Transverse colon (tissue), 4 donors: ENCODE measurements at regions not wholly inside any gene's neighbourhood (a gene's known extent, or its start where the extent isn't known, plus 50 kb on each side); places are given as distances from the start of the nearest gene placed in this dataset.

Experiments
- CTCF ChIP-seq, 5 experiments: fragments of 200-600 bp in 3 of 5; fragments of 450-650 bp in 2 of 5; sonication (generic) in 3 of 5; IDR thresholded peaks; 1 replicate in 2 of 5; 2 replicates in 3 of 5; pipeline ENCODE4 v1.5.1; 2016 to 2017; ENCODE audit warnings: antibody characterized with exemption in 5 of 5, inconsistent platforms in 3 of 5, mild to moderate bottlenecking in 2 of 5, moderate library complexity in 1 of 5
- EP300 ChIP-seq: sonication (generic); formaldehyde crosslinking; IDR thresholded peaks from one replicate; pipeline ENCODE4 v1.6.1; 2017; ENCODE audit warnings: antibody characterized with exemption, low read depth
- POLR2A ChIP-seq: fragments of 450-650 bp; IDR thresholded peaks from one replicate; pipeline ENCODE4 v1.6.1; 2016; ENCODE audit warnings: antibody characterized with exemption, mild to moderate bottlenecking, moderate library complexity
- POLR2AphosphoS5 ChIP-seq, 3 donors: sonication (generic); formaldehyde crosslinking; IDR thresholded peaks; one replicate each; pipeline ENCODE4 v1.6.1; 2016; ENCODE audit warnings: antibody characterized with exemption in 3 of 3

GRCh38 chr9:87089929-87090328 is 142.6 kb upstream of the GAS1 start:
- TF ChIP-seq CTCF (IDR thresholded peaks at IDR 0.05), result no peak
- no peak for TF ChIP-seq POLR2AphosphoS5 (IDR thresholded peaks at IDR 0.05)
- no peak for TF ChIP-seq POLR2A
- TF ChIP-seq EP300, result no peak
